SU-DHL-6 (cell line): ENCODE measurements at regions not wholly inside any gene's neighbourhood (a gene's known extent, or its start where the extent isn't known, plus 50 kb on each side); places are given as distances from the start of the nearest gene placed in this dataset.

Source experiments
- H2AFZ ChIP-seq: fragments of 200-600 bp; sonication (generic); 2 replicates; pipeline ENCODE4 v1.6.1; 2014; ENCODE audit warnings: low read depth, mild to moderate bottlenecking, moderate library complexity, mixed read lengths, antibody characterized with exemption, low read length; ENCODE audit not compliant: severe bottlenecking
- H3F3A ChIP-seq: fragments of 200-600 bp; shearing (Covaris generic); 2 replicates; pipeline ENCODE4 v1.6.0; 2016; ENCODE audit warnings: antibody characterized with exemption, mild to moderate bottlenecking; ENCODE audit not compliant: insufficient read depth
- H3K27ac ChIP-seq: fragments of 200-600 bp; sonication (generic); 2 replicates; pipeline ENCODE4 v1.5.1; 2016; ENCODE audit warnings: low read depth, mild to moderate bottlenecking, low read length, moderate library complexity, mixed read lengths
- H3K27me3 ChIP-seq: fragments of 200-600 bp; sonication (generic), shearing (Covaris generic); 2 replicates; pipeline ENCODE4 v1.6.0; 2014; ENCODE audit warnings: mild to moderate bottlenecking, low read length
- H3K36me3 ChIP-seq: fragments of 200-600 bp; sonication (generic); 2 replicates; pipeline ENCODE4 v1.6.1; 2014; ENCODE audit warnings: mild to moderate bottlenecking, low read length, mixed read lengths
- H3K4me2 ChIP-seq: fragments of 300-600, 200-600 bp; shearing (Covaris generic), sonication (generic); 2 replicates; pipeline ENCODE4 v1.6.0; 2014; ENCODE audit warnings: low read length, low read depth, mild to moderate bottlenecking; ENCODE audit not compliant: poor library complexity, severe bottlenecking
- H3K4me3 ChIP-seq: fragments of 200-600 bp; sonication (generic); 2 replicates; pipeline ENCODE4 v1.5.1; 2014; ENCODE audit warnings: antibody characterized with exemption, low read length, mild to moderate bottlenecking, mixed read lengths; ENCODE audit not compliant: insufficient read depth, poor library complexity, severe bottlenecking
- H3K79me2 ChIP-seq: fragments of 200-600 bp; sonication (generic); 2 replicates; pipeline ENCODE4 v1.6.1; 2014; ENCODE audit warnings: mild to moderate bottlenecking, low read length, moderate library complexity; ENCODE audit not compliant: insufficient read depth
- H3K9ac ChIP-seq: fragments of 200-600 bp; sonication (generic); 2 replicates; pipeline ENCODE4 v1.7.0; 2014; ENCODE audit warnings: mild to moderate bottlenecking, low read length
- H3K9me2 ChIP-seq: fragments of 200-600 bp; sonication (generic); replicated peaks from 2 replicates; pipeline ENCODE4 v1.6.1; 2014; ENCODE audit warnings: low read length; ENCODE audit not compliant: insufficient read depth
- H3K9me3 ChIP-seq: fragments of 200-600 bp; sonication (generic); 2 replicates; pipeline ENCODE4 v1.6.1; 2014; ENCODE audit warnings: low read length, mixed read lengths; ENCODE audit not compliant: insufficient read depth
- H4K20me1 ChIP-seq: fragments of 200-600 bp; sonication (generic); 2 replicates; pipeline ENCODE4 v1.6.1; 2014; ENCODE audit warnings: low read depth, mild to moderate bottlenecking, antibody characterized with exemption, low read length, moderate library complexity, mixed read lengths
- CTCF ChIP-seq: fragments of 200-600 bp; sonication (generic); IDR thresholded peaks from one replicate; pipeline ENCODE4 v1.5.1; 2017; ENCODE audit warnings: antibody characterized with exemption, mild to moderate bottlenecking, low read length, moderate library complexity; ENCODE audit not compliant: insufficient read depth, poor library complexity, severe bottlenecking
- EZH2phosphoT487 ChIP-seq: fragments of 200-600 bp; sonication (generic), shearing (Covaris generic); conservative IDR thresholded peaks from 2 replicates; pipeline ENCODE4 v1.6.1; 2018; ENCODE audit warnings: mild to moderate bottlenecking, antibody characterized with exemption, low read length, moderate library complexity, mixed read lengths

GRCh38 chr5:126274763-126275125, 148.5 kb upstream of the GRAMD2B start:
- Histone ChIP-seq H2AFZ (no peak overlapping the region), H3K36me3 (no peaks in the 10 kb centered on the region), H3K9ac (no peak overlapping the region), H3K27me3 (no peaks in the 10 kb centered on the region), H3K9me3 (no peaks in the 10 kb centered on the region), H3K79me2 (no peaks in the 10 kb centered on the region), H3F3A (no peaks in the 10 kb centered on the region), H4K20me1 (no peaks in the 10 kb centered on the region), H3K4me3 (no peak overlapping the region), H3K27ac (no peak overlapping the region), H3K9me2 (no peaks in the 10 kb centered on the region; the same call in 1 of the 2 replicates), H3K4me2 (no peak overlapping the region)
- no peak for TF ChIP-seq CTCF
- no peak for TF ChIP-seq EZH2phosphoT487

DNA sequence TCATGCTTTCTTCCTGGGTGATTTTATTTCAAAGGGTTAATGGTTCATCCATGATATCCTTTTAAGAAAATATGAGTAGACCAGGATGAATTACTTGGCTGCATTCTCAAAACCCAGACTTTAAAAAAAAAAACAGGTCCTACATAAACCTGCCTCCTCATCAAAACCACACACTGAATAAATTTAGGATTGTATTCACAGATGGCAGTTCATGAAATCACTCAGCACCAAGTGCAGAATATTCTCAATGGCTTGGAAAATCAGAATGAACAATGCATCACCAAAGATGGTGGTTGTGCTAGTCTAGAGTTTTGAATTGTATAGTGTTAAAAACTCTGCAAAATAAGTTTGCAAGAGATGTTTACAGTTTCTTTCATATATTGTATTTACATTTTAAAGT, 145.4 kb upstream of the GRAMD2B start:
- H2AFZ ChIP-seq = no peak overlapping the region
- no peaks in the 10 kb centered on the region for H3F3A ChIP-seq
- no peak overlapping the region for H3K9ac ChIP-seq
- H4K20me1 ChIP-seq = no peaks in the 10 kb centered on the region
- no peaks in the 10 kb centered on the region for H3K9me3 ChIP-seq
- no peak overlapping the region for H3K4me3 ChIP-seq
- H3K4me2 ChIP-seq = no peak overlapping the region
- no peaks in the 10 kb centered on the region for H3K27me3 ChIP-seq
- TF ChIP-seq EZH2phosphoT487 (no peak), CTCF (no peak)
- no peaks in the 10 kb centered on the region for H3K36me3 ChIP-seq
- no peak overlapping the region for H3K27ac ChIP-seq
- no peaks in the 10 kb centered on the region; the same call in 1 of the 2 replicates for H3K9me2 ChIP-seq
- H3K79me2 ChIP-seq = no peaks in the 10 kb centered on the region

DNA sequence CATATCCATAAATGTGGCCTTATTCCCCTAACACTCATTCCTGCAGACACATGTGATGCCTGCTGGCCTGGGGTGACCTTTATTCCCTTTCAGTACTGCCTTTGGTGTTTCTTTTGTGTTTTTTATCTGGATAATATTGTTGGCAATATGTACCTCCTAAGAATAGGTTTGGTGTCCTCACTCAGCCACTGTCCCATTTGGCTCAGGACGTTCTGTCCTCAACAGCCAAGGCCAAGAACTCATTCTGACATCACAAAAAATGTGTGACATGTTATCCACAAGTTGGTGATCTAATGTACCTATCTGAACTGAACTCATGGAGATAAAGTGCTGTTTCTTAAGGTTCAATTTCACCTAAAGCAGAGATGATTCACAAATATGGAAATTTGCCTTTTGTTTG, 142.9 kb upstream of the GRAMD2B start:
- H3K27me3 ChIP-seq = no peaks in the 10 kb centered on the region
- no peaks in the 10 kb centered on the region for H3K36me3 ChIP-seq

More for the DNA sequence above, 142.9 kb upstream of the GRAMD2B start:
- no peaks in the 10 kb centered on the region for H3F3A ChIP-seq
- H3K27ac ChIP-seq = no peak overlapping the region
- H3K4me3 ChIP-seq = no peak overlapping the region
- TF ChIP-seq CTCF (no peak), EZH2phosphoT487 (no peak)
- no peaks in the 10 kb centered on the region for H3K9me3 ChIP-seq
- no peaks in the 10 kb centered on the region for H3K79me2 ChIP-seq
- no peaks in the 10 kb centered on the region for H4K20me1 ChIP-seq
- no peaks in the 10 kb centered on the region; the same call in 1 of the 2 replicates for H3K9me2 ChIP-seq
- H3K4me2 ChIP-seq = no peak overlapping the region
- H3K9ac ChIP-seq = no peak overlapping the region
- no peak overlapping the region for H2AFZ ChIP-seq
